ENCODE measurements at regions not wholly inside any gene's neighbourhood (a gene's known extent, or its start where the extent isn't known, plus 50 kb on each side); places are given as distances from the start of the nearest gene placed in this dataset.

- intact Hi-C loops (cut with DNase I): no loop called here
- H3K4me1 ChIP-seq: no peaks in the 10 kb centered on the region
- ATAC-seq: no peak
- no peak for TF ChIP-seq CTCF (IDR thresholded peaks at IDR 0.05)
- H3K27me3 ChIP-seq: no peaks in the 10 kb centered on the region
- WGBS, 2 donors: 92 to 94% methylated on average over 13 of the region's 13 CpGs
- H3K9me3 ChIP-seq: no peaks in the 10 kb centered on the region
- H3K36me3 ChIP-seq: no peaks in the 10 kb centered on the region
- H3K27ac ChIP-seq: no peak overlapping the region
- no peak for DNase-seq
- H3K4me3 ChIP-seq: no peak overlapping the region
Observed at GRCh38 chr1:8252266-8252951, 65.5 kb upstream of the SLC45A1 start.

GRCh38 chr1:8251635-8252034, 66.3 kb upstream of the SLC45A1 start:
- 89 to 92% methylated on average over 9 of the region's 9 CpGs for WGBS, 2 donors

GRCh38 chr1:8249838-8250237, 68.1 kb upstream of the SLC45A1 start:
- Histone ChIP-seq H3K27ac (no peak overlapping the region), H3K4me3 (no peak overlapping the region), H3K36me3 (no peaks in the 10 kb centered on the region), H3K4me1 (no peaks in the 10 kb centered on the region), H3K9me3 (no peaks in the 10 kb centered on the region), H3K27me3 (no peaks in the 10 kb centered on the region)
- no peak for DNase-seq
- ATAC-seq: no peak
- TF ChIP-seq CTCF (IDR thresholded peaks at IDR 0.05): no peak
- WGBS, 2 donors: 61 to 68% methylated on average over 4 of the region's 4 CpGs
- intact Hi-C loops (cut with DNase I): no loop called here

More at GRCh38 chr1:8251635-8252034, 66.3 kb upstream of the SLC45A1 start:
- Histone ChIP-seq H3K36me3 (no peaks in the 10 kb centered on the region), H3K27me3 (no peaks in the 10 kb centered on the region), H3K27ac (no peak overlapping the region), H3K9me3 (no peaks in the 10 kb centered on the region), H3K4me1 (no peaks in the 10 kb centered on the region), H3K4me3 (no peak overlapping the region)
- ATAC-seq (no peak), DNase-seq (no peak)
- TF ChIP-seq CTCF (IDR thresholded peaks at IDR 0.05): no peak
- intact Hi-C loops (cut with DNase I): no loop called here

- no peak for DNase-seq
- Histone ChIP-seq H3K27me3 (no peaks in the 10 kb centered on the region), H3K9me3 (no peaks in the 10 kb centered on the region), H3K4me3 (no peak overlapping the region), H3K4me1 (no peaks in the 10 kb centered on the region), H3K36me3 (no peaks in the 10 kb centered on the region), H3K27ac (no peak overlapping the region)
- intact Hi-C loops (cut with DNase I): no loop called here
- TF ChIP-seq CTCF (IDR thresholded peaks at IDR 0.05): no peak
- ATAC-seq: no peak
- 96% methylated on average over 10 of the region's 10 CpGs for WGBS, 2 donors
Observed at GRCh38 chr1:8247811-8248436, 70.0 kb upstream of the SLC45A1 start.
